Testis (tissue), 2 donors: ENCODE measurements at regions not wholly inside any gene's neighbourhood (a gene's known extent, or its start where the extent isn't known, plus 50 kb on each side); places are given as distances from the start of the nearest gene placed in this dataset.

Experiments
- DNase-seq: peaks from one replicate; pipeline ENCODE4 v3.0.0-alpha.2; 2019
- H3K27ac ChIP-seq, 2 donors: fragments of 200-600 bp; sonication (generic); one replicate each; pipeline ENCODE4 v1.5.1; 2019
- H3K27me3 ChIP-seq: fragments of 200-600 bp; sonication (generic); one replicate; pipeline ENCODE4 v1.5.1; 2019
- H3K36me3 ChIP-seq: fragments of 200-600 bp; sonication (generic); one replicate; pipeline ENCODE4 v1.5.1; 2017; ENCODE audit warnings: low read depth; ENCODE audit errors: missing control alignments
- H3K4me1 ChIP-seq: fragments of 200-600 bp; sonication (generic); one replicate; pipeline ENCODE4 v1.5.1; 2019
- H3K4me3 ChIP-seq, 2 donors: fragments of 200-600 bp; sonication (generic); one replicate each; pipeline ENCODE4 v1.5.1; 2017 to 2019
- H3K9me3 ChIP-seq: fragments of 200-600 bp; sonication (generic); one replicate; pipeline ENCODE4 v1.5.1; 2017
- CTCF ChIP-seq, 3 experiments: fragments of 450-650 bp in 2 of 3; fragments of 200-600 bp in 1 of 3; sonication (generic) in 1 of 3; IDR thresholded peaks; one replicate each; pipeline ENCODE4 v1.5.1; 2016 to 2019; ENCODE audit warnings: antibody characterized with exemption in 3 of 3, mild to moderate bottlenecking in 2 of 3, moderate library complexity in 1 of 3
- POLR2A ChIP-seq: fragments of 450-650 bp; IDR thresholded peaks from one replicate; pipeline ENCODE4 v1.6.1; 2017; ENCODE audit warnings: antibody characterized with exemption, mild to moderate bottlenecking, moderate library complexity
- WGBS, 2 donors: methylation state at CpG; one replicate each; pipeline ENCODE4 v1.1.5; 2018; 5-methylcytosine and 5-hydroxymethylcytosine counted together
- intact Hi-C: fragments of 100-400 bp; cut with DNase I; formaldehyde crosslinking; loops from one replicate; pipeline ENCODE4 v1.15.1; 2023; ENCODE audit warnings: low total_unique reads

GRCh38 chr6:6717953-6718352 is 129.4 kb downstream of the LY86 start:
- DNase-seq: no peak
- intact Hi-C loops: no loop called here
- WGBS, 2 donors: 72 to 76% methylated on average over 3 of the region's 3 CpGs

GRCh38 chr6:6721606-6722005 is 133.1 kb downstream of the LY86 start:
- H3K27me3 ChIP-seq: no peaks in the 10 kb centered on the region
- H3K4me3 ChIP-seq: no peak overlapping the region
- no peak for DNase-seq
- TF ChIP-seq POLR2A (no peak), CTCF (IDR thresholded peaks at IDR 0.05) (no peak)
- 52 to 88% methylated on average over 2 of the region's 2 CpGs for WGBS, 2 donors
- H3K36me3 ChIP-seq: no peaks in the 10 kb centered on the region
- no peak overlapping the region for H3K27ac ChIP-seq
- intact Hi-C loops: loop anchor here (10.0 kb wide), 1 partner anchor 523 kb away; no protein-coding TSS in a partner anchor
- no peaks in the 10 kb centered on the region for H3K9me3 ChIP-seq
- peaks cover 21% of the 10 kb centered on the region for H3K4me1 ChIP-seq

More at GRCh38 chr6:6717953-6718352, 129.4 kb downstream of the LY86 start:
- Histone ChIP-seq H3K4me3 (no peak overlapping the region), H3K4me1 (peaks cover 3% of the 10 kb centered on the region), H3K9me3 (no peaks in the 10 kb centered on the region), H3K27ac (no peak overlapping the region), H3K36me3 (no peaks in the 10 kb centered on the region), H3K27me3 (no peaks in the 10 kb centered on the region)
- no peak for TF ChIP-seq CTCF (IDR thresholded peaks at IDR 0.05)
- no peak for TF ChIP-seq POLR2A

GRCh38 chr6:6722195-6722594 is 133.7 kb downstream of the LY86 start:
- 88 to 89% methylated on average over 5 of the region's 5 CpGs for WGBS, 2 donors
- intact Hi-C loops: loop anchor here (10.0 kb wide), 1 partner anchor 523 kb away; no protein-coding TSS in a partner anchor
- no peak for DNase-seq
- H3K9me3 ChIP-seq: no peaks in the 10 kb centered on the region
- H3K27ac ChIP-seq: no peak overlapping the region
- H3K4me1 ChIP-seq: peaks cover 21% of the 10 kb centered on the region
- H3K36me3 ChIP-seq: no peaks in the 10 kb centered on the region
- no peaks in the 10 kb centered on the region for H3K27me3 ChIP-seq
- TF ChIP-seq CTCF (IDR thresholded peaks at IDR 0.05) (no peak), POLR2A (no peak)
- no peak overlapping the region for H3K4me3 ChIP-seq

- Histone ChIP-seq H3K4me3 (no peak overlapping the region), H3K36me3 (no peaks in the 10 kb centered on the region), H3K4me1 (peaks cover 21% of the 10 kb centered on the region), H3K27ac (peak overlapping the region; percentile 60 to 90), H3K27me3 (no peaks in the 10 kb centered on the region), H3K9me3 (no peaks in the 10 kb centered on the region)
- 53 to 57% methylated on average over 1 of the region's 1 CpG for WGBS, 2 donors
- DNase-seq: no peak
- intact Hi-C loops: loop anchor here (10.0 kb wide), 1 partner anchor 521 kb away; no protein-coding TSS in a partner anchor
- TF ChIP-seq POLR2A: no peak
- TF ChIP-seq CTCF (IDR thresholded peaks at IDR 0.05): no peak
These were observed 134.8 kb downstream of the LY86 start for GRCh38 chr6:6723361-6723760.

- H3K36me3 ChIP-seq: no peaks in the 10 kb centered on the region
- DNase-seq: peak; percentile 63
- H3K27me3 ChIP-seq: no peaks in the 10 kb centered on the region
- TF ChIP-seq POLR2A (no peak), CTCF (IDR thresholded peaks at IDR 0.05) (no peak)
- peak overlapping the region; percentile 16 to 40 for H3K4me3 ChIP-seq
- peaks cover 21% of the 10 kb centered on the region for H3K4me1 ChIP-seq
- H3K27ac ChIP-seq: peak overlapping the region; percentile 60 to 90
- intact Hi-C loops: loop anchor here (10.0 kb wide), 1 partner anchor 521 kb away; no protein-coding TSS in a partner anchor
- no peaks in the 10 kb centered on the region for H3K9me3 ChIP-seq
- 3% methylated on average over 14 to 16 of the region's 16 CpGs for WGBS, 2 donors
These were observed 135.5 kb downstream of the LY86 start for GRCh38 chr6:6723921-6724538.
